EL (cell line): ENCODE measurements at regions not wholly inside any gene's neighbourhood (a gene's known extent, or its start where the extent isn't known, plus 50 kb on each side); places are given as distances from the start of the nearest gene placed in this dataset.

ENCODE experiments used
- DNase-seq: peaks from one replicate; pipeline ENCODE4 v3.0.0-alpha.2; 2016

- no peak for DNase-seq
Observed at GRCh38 chr2:155755481-155755880, 577.0 kb downstream of the NR4A2 start.

- no peak for DNase-seq
Observed at GRCh38 chr2:155748131-155748530, 584.4 kb downstream of the NR4A2 start.

GRCh38 chr2:155747531-155747930 is 585.0 kb downstream of the NR4A2 start:
- no peak for DNase-seq

GRCh38 chr2:155733091-155733853 is 599.2 kb downstream of the NR4A2 start:
- DNase-seq = no peak

- DNase-seq = no peak
Observed at GRCh38 chr2:155730804-155731203, 601.7 kb downstream of the NR4A2 start.

GRCh38 chr2:155727187-155727895 is 605.2 kb downstream of the NR4A2 start:
- DNase-seq = no peak

GRCh38 chr2:155722290-155722689 is 610.2 kb downstream of the NR4A2 start:
- no peak for DNase-seq

GRCh38 chr2:155715705-155716104 is 616.8 kb downstream of the NR4A2 start:
- DNase-seq = no peak

GRCh38 chr2:155714983-155715382 is 617.5 kb downstream of the NR4A2 start:
- DNase-seq = no peak

- no peak for DNase-seq
Observed at GRCh38 chr2:155708071-155708470, 624.5 kb downstream of the NR4A2 start.

- no peak for DNase-seq
Observed at GRCh38 chr2:155703917-155704316, 628.6 kb downstream of the NR4A2 start.

- no peak for DNase-seq
Observed at GRCh38 chr2:155703048-155703447, 629.5 kb downstream of the NR4A2 start.

- DNase-seq = no peak
Observed at GRCh38 chr2:155701721-155702120, 630.8 kb downstream of the NR4A2 start.

- no peak for DNase-seq
Observed at GRCh38 chr2:155696571-155696970, 636.0 kb downstream of the NR4A2 start.

GRCh38 chr2:155695505-155695904 is 637.0 kb downstream of the NR4A2 start:
- no peak for DNase-seq

- DNase-seq = no peak
Observed at GRCh38 chr2:155692856-155693255, 639.7 kb downstream of the NR4A2 start.

- no peak for DNase-seq
Observed at GRCh38 chr2:155692106-155692505, 640.4 kb downstream of the NR4A2 start.

- no peak for DNase-seq
Observed at GRCh38 chr2:155690785-155691184, 641.7 kb downstream of the NR4A2 start.

GRCh38 chr2:155689791-155690190 is 642.7 kb downstream of the NR4A2 start:
- DNase-seq = no peak

- no peak for DNase-seq
Observed at GRCh38 chr2:155687181-155687580, 645.3 kb downstream of the NR4A2 start.

GRCh38 chr2:155679647-155680046 is 652.9 kb downstream of the NR4A2 start:
- no peak for DNase-seq

- no peak for DNase-seq
Observed at GRCh38 chr2:155675920-155676319, 656.6 kb downstream of the NR4A2 start.

GRCh38 chr2:155665704-155666103 is 666.8 kb downstream of the NR4A2 start:
- DNase-seq = no peak

GRCh38 chr2:155663265-155663664 is 669.3 kb downstream of the NR4A2 start:
- DNase-seq = no peak

GRCh38 chr2:155662224-155662623 is 670.3 kb downstream of the NR4A2 start:
- no peak for DNase-seq
